Neuronal stem cell (in vitro differentiated cells): ENCODE measurements at regions not wholly inside any gene's neighbourhood (a gene's known extent, or its start where the extent isn't known, plus 50 kb on each side); places are given as distances from the start of the nearest gene placed in this dataset.

Experiments used
- DNase-seq: peaks from one replicate; pipeline ENCODE4 v3.0.0-alpha.2; 2013; ENCODE audit warnings: low spot score
- H2AFZ ChIP-seq: one replicate; pipeline ENCODE4 v1.6.1; 2013; ENCODE audit warnings: mild to moderate bottlenecking, low read length, inconsistent platforms
- H2AK5ac ChIP-seq: 2 replicates; pipeline ENCODE4 v1.6.1; 2013; ENCODE audit warnings: low read depth, mild to moderate bottlenecking, inconsistent platforms, low read length, moderate library complexity, mixed read lengths
- H2BK120ac ChIP-seq: 2 replicates; pipeline ENCODE4 v1.6.1; 2013; ENCODE audit warnings: low read depth, mild to moderate bottlenecking, inconsistent platforms, low read length, moderate library complexity, mixed read lengths
- H2BK12ac ChIP-seq: one replicate; pipeline ENCODE4 v1.6.1; 2013; ENCODE audit warnings: low read length, inconsistent platforms
- H2BK15ac ChIP-seq: 2 replicates; pipeline ENCODE4 v1.6.1; 2013; ENCODE audit warnings: mild to moderate bottlenecking, low read length, inconsistent platforms, mixed read lengths
- H2BK5ac ChIP-seq: one replicate; pipeline ENCODE4 v1.6.1; 2013; ENCODE audit warnings: inconsistent platforms, mild to moderate bottlenecking, low read length, moderate library complexity
- H3K14ac ChIP-seq: one replicate; pipeline ENCODE4 v1.6.1; 2013; ENCODE audit warnings: low read length, inconsistent platforms
- H3K18ac ChIP-seq: 2 replicates; pipeline ENCODE4 v1.6.1; 2013; ENCODE audit warnings: low read length, inconsistent platforms
- H3K23ac ChIP-seq: 2 replicates; pipeline ENCODE4 v1.6.1; 2013; ENCODE audit warnings: low read depth, mild to moderate bottlenecking, mixed read lengths, low read length, inconsistent platforms; ENCODE audit not compliant: poor library complexity
- H3K27ac ChIP-seq: replicated peaks from 3 replicates; pipeline ENCODE4 v1.5.1; 2013; ENCODE audit warnings: low read length, inconsistent platforms
- H3K27me3 ChIP-seq, 3 experiments: 2 replicates each; pipeline ENCODE4 v1.6.1; 2013; ENCODE audit warnings: low read length in 3 of 3, mild to moderate bottlenecking in 2 of 3, inconsistent platforms in 1 of 3, low read depth in 1 of 3, mixed read lengths in 1 of 3, moderate library complexity in 1 of 3; ENCODE audit not compliant: control insufficient read depth in 3 of 3, insufficient read depth in 3 of 3
- H3K36me3 ChIP-seq, 2 donors: replicated peaks in 1 of 2; 2 replicates each; pipeline ENCODE4 v1.6.1; 2013; ENCODE audit warnings: low read length in 2 of 2; ENCODE audit not compliant: control insufficient read depth in 2 of 2, insufficient read depth in 2 of 2
- H3K4ac ChIP-seq: 2 replicates; pipeline ENCODE4 v1.6.1; 2013; ENCODE audit warnings: inconsistent platforms, mild to moderate bottlenecking, low read length, moderate library complexity
- H3K4me1 ChIP-seq, 2 donors: 1 replicate in 1 of 2; 2 replicates in 1 of 2; pipeline ENCODE4 v1.6.1; 2013; ENCODE audit warnings: low read length in 2 of 2, low read depth in 1 of 2; ENCODE audit not compliant: control insufficient read depth in 2 of 2, insufficient read depth in 1 of 2
- H3K4me2 ChIP-seq: one replicate; pipeline ENCODE4 v1.6.1; 2013; ENCODE audit warnings: mild to moderate bottlenecking, low read length, inconsistent platforms; ENCODE audit not compliant: insufficient read depth, poor library complexity, severe bottlenecking
- H3K4me3 ChIP-seq, 2 donors: 2 replicates each; pipeline ENCODE4 v1.5.1; 2013; ENCODE audit warnings: low read length in 2 of 2, mild to moderate bottlenecking in 2 of 2, inconsistent platforms in 1 of 2, moderate library complexity in 1 of 2
- H3K79me1 ChIP-seq: one replicate; pipeline ENCODE4 v1.6.1; 2013; ENCODE audit warnings: low read depth, mild to moderate bottlenecking, inconsistent platforms, low read length, moderate library complexity
- H3K9ac ChIP-seq: one replicate; pipeline ENCODE4 v1.6.1; 2013; ENCODE audit warnings: mild to moderate bottlenecking, low read depth, low read length, inconsistent platforms; ENCODE audit not compliant: poor library complexity
- H3K9me3 ChIP-seq, 2 donors: replicated peaks in 1 of 2; 2 replicates each; pipeline versions ENCODE3 to v1.6.1; 2013; ENCODE audit warnings: low read length in 2 of 2, mild to moderate bottlenecking in 2 of 2, inconsistent platforms in 1 of 2, low read depth in 1 of 2, mixed read lengths in 1 of 2, moderate library complexity in 1 of 2; ENCODE audit not compliant: control insufficient read depth in 2 of 2, insufficient read depth in 1 of 2
- H4K8ac ChIP-seq: one replicate; pipeline ENCODE4 v1.6.1; 2013; ENCODE audit warnings: low read depth, mild to moderate bottlenecking, inconsistent platforms, low read length, moderate library complexity
- H4K91ac ChIP-seq: one replicate; pipeline ENCODE4 v1.6.1; 2013; ENCODE audit warnings: low read length, low read depth, mild to moderate bottlenecking, inconsistent platforms; ENCODE audit not compliant: poor library complexity
- WGBS, 2 donors: extraction: QIAGEN DNeasy Blood & Tissue Kit; methylation state at CpG; one replicate each; pipeline ENCODE4 v1.1.7; 2013; ENCODE audit warnings: missing lambda C conversion rate in 2 of 2, mixed read lengths in 1 of 2; ENCODE audit not compliant: insufficient read length in 2 of 2, insufficient replicate concordance in 1 of 2; ENCODE audit errors: extremely low coverage in 2 of 2; 5-methylcytosine and 5-hydroxymethylcytosine counted together

DNA sequence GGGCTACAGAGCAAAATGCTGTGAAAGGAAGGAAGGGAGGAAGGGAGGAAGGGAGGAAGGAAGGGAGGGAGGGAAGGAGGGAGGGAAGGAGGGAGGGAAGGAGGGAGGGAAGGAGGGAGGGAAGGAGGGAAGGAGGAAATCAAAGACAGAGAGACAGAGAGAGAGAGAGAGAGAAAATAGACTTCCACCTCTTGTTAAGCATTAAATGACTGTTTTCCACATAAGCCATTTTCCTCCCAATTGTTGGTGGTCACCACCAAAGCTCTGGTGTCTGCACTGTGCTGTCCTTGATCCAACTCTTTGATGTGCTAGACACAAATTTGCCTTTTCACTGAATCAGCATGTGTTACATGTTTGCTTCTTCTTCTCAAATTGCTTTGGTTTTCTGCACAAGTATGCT is 90.7 kb upstream of the INHBA start:
- Histone ChIP-seq H3K79me1 (no peaks in the 10 kb centered on the region), H3K27ac (no peak overlapping the region), H3K4me3 (no peak overlapping the region), H3K18ac (no peak overlapping the region), H2BK5ac (no peak overlapping the region), H3K36me3 (no peaks in the 10 kb centered on the region), H4K91ac (no peak overlapping the region), H3K23ac (no peak overlapping the region), H3K27me3 (peaks cover 0 to 5% (median 2%) of the 10 kb centered on the region in 3 experiments), H3K4me1 (no peaks in the 10 kb centered on the region), H3K9me3 (no peaks in the 10 kb centered on the region), H2AK5ac (no peak overlapping the region), H2BK12ac (no peak overlapping the region), H3K4ac (no peak overlapping the region), H2BK120ac (no peak overlapping the region), H3K9ac (no peak overlapping the region), H3K14ac (no peak overlapping the region), H2BK15ac (no peak overlapping the region), H3K4me2 (no peak overlapping the region), H4K8ac (no peak overlapping the region), H2AFZ (no peak overlapping the region)
- no peak for DNase-seq

DNA sequence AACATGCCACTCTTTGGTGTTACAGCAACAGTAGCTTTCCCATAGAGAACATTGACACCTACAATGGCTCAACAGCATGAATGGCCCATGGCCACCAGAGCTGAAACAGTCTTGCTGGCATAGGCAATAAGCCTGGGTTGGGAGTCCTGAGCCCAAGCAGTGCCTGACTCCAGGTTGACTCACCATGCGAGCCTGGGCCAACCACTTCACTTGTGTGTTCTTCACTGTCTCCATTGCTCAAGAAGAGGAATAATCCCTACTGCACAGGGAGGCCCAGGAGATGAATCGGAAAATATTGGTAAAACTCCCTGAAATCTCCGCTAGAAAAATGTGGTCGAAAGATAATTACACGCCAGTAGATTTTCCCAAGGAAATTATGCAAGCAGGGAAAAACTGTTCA is 89.2 kb upstream of the INHBA start:
- no peak overlapping the region for H4K91ac ChIP-seq
- no peak overlapping the region for H3K18ac ChIP-seq
- peak overlapping the region; percentile 26 for H3K9ac ChIP-seq
- no peak overlapping the region for H2AK5ac ChIP-seq
- H3K4me3 ChIP-seq = no peak overlapping the region
- no peak overlapping the region for H3K27ac ChIP-seq
- H4K8ac ChIP-seq = no peak overlapping the region
- no CpG with 5 or more reads among the region's 5 CpGs for WGBS, 2 donors
- no peak overlapping the region for H3K4me2 ChIP-seq
- no peak overlapping the region for H2BK120ac ChIP-seq
- H3K4me1 ChIP-seq = no peaks in the 10 kb centered on the region
- H2BK12ac ChIP-seq = no peak overlapping the region
- H2AFZ ChIP-seq = no peak overlapping the region
- H2BK15ac ChIP-seq = no peak overlapping the region
- no peak overlapping the region for H3K14ac ChIP-seq
- no peak for DNase-seq
- no peak overlapping the region for H3K4ac ChIP-seq
- no peak overlapping the region for H3K23ac ChIP-seq
- H3K27me3 ChIP-seq = no peaks in the 10 kb centered on the region
- H3K36me3 ChIP-seq = no peaks in the 10 kb centered on the region
- H3K79me1 ChIP-seq = no peaks in the 10 kb centered on the region
- no peaks in the 10 kb centered on the region for H3K9me3 ChIP-seq
- no peak overlapping the region for H2BK5ac ChIP-seq

DNA sequence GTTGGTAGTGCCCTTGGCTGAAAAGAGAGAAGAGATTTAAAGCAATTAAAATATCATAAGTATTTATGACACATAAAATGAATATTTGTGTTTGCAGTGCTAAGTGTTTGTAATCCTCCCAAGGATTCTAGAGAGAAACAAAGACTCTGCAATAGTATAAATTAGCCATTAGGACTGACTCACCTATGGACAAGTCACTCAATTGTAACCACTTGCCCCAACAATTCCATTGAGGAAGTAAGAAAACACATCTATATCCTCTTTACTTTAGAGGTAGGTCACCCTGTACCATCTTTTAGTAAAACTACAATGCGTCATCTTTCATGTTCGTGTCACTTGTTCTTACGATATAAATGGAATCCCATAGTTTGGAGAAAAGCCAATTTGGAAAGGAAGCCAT is 85.7 kb upstream of the INHBA start:
- Histone ChIP-seq H2AK5ac (no peak overlapping the region), H4K8ac (no peak overlapping the region), H3K23ac (no peak overlapping the region), H2BK15ac (no peak overlapping the region), H3K36me3 (no peaks in the 10 kb centered on the region), H3K4ac (no peak overlapping the region), H3K14ac (no peak overlapping the region), H2AFZ (no peak overlapping the region), H3K9ac (no peak overlapping the region), H3K27ac (no peak overlapping the region), H4K91ac (no peak overlapping the region), H3K9me3 (no peaks in the 10 kb centered on the region), H3K4me1 (no peaks in the 10 kb centered on the region), H2BK120ac (no peak overlapping the region), H2BK12ac (no peak overlapping the region), H3K27me3 (no peaks in the 10 kb centered on the region), H3K4me2 (no peak overlapping the region), H3K79me1 (no peaks in the 10 kb centered on the region), H3K18ac (no peak overlapping the region), H3K4me3 (no peak overlapping the region), H2BK5ac (no peak overlapping the region)
- no CpG with 5 or more reads among the region's 3 CpGs for WGBS, 2 donors
- no peak for DNase-seq

DNA sequence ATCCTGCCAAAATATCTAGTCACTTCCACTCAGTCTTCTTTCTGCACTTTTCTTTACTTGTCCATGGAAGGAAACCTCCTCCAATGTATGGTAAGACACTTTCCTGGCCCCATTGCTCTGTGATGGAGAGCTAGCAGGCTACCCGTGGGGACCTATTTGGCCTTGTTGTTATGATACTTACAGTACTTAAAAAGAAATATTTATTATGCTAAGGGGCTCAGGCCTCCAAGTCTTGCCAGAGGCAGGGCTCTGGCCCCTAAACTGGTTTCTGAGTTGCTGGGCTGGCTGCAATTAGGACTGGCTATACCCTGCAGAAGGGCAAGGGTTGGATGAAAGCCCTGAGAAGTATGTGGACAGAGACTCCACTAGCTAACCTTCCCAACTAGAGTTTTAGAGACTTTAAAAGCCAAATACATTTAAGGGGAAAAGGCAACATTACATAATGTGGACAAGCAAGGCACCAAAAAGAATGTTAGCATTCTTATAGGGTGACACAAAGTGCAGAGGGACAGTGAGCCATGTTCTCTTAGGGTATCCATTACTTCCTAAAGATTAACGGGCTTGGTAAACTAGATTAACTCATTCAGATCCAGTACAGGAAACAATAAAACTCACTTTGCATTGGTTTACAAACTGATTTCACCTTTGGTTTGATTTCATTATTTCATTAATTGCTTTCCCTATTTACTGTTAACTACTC is 84.9 kb upstream of the INHBA start:
- Histone ChIP-seq H3K4me1 (no peaks in the 10 kb centered on the region), H3K9ac (no peak overlapping the region), H2AFZ (no peak overlapping the region), H2BK15ac (no peak overlapping the region), H3K14ac (no peak overlapping the region), H2BK120ac (no peak overlapping the region), H3K27ac (no peak overlapping the region), H3K18ac (no peak overlapping the region), H3K79me1 (no peaks in the 10 kb centered on the region), H3K23ac (no peak overlapping the region), H4K91ac (no peak overlapping the region), H3K4ac (no peak overlapping the region), H3K4me2 (no peak overlapping the region), H3K36me3 (no peaks in the 10 kb centered on the region), H3K9me3 (no peaks in the 10 kb centered on the region), H2BK12ac (no peak overlapping the region), H3K27me3 (no peaks in the 10 kb centered on the region), H2BK5ac (no peak overlapping the region), H3K4me3 (no peak overlapping the region), H2AK5ac (no peak overlapping the region), H4K8ac (no peak overlapping the region)
- DNase-seq = no peak
- no CpG with 5 or more reads among the region's 2 CpGs for WGBS, 2 donors
